MM.1S (cell line): ENCODE measurements at regions not wholly inside any gene's neighbourhood (a gene's known extent, or its start where the extent isn't known, plus 50 kb on each side); places are given as distances from the start of the nearest gene placed in this dataset.

Source experiments
- DNase-seq: peaks from one replicate; pipeline ENCODE4 v3.0.0-alpha.2; 2015
- H2AFZ ChIP-seq: fragments of 300-600 bp; sonication (generic); 2 replicates; pipeline ENCODE4 v1.6.0; 2016; ENCODE audit warnings: antibody characterized with exemption, low read length
- H3F3A ChIP-seq: fragments of 300-600 bp; sonication (generic); 2 replicates; pipeline ENCODE4 v1.6.1; 2016; ENCODE audit warnings: mild to moderate bottlenecking, antibody characterized with exemption, low read length, moderate library complexity, mixed read lengths; ENCODE audit not compliant: insufficient read depth
- H3K27ac ChIP-seq: fragments of 300-600 bp; sonication (generic); 2 replicates; pipeline ENCODE4 v1.5.1; 2016; ENCODE audit warnings: mild to moderate bottlenecking, low read length
- H3K27me3 ChIP-seq: fragments of 300-600 bp; sonication (generic); replicated peaks from 2 replicates; pipeline ENCODE4 v1.6.0; 2016; ENCODE audit warnings: low read length; ENCODE audit not compliant: insufficient read depth
- H3K36me3 ChIP-seq: fragments of 300-600 bp; sonication (generic); replicated peaks from 2 replicates; pipeline ENCODE4 v1.6.1; 2016; ENCODE audit warnings: mild to moderate bottlenecking, low read length, mixed read lengths; ENCODE audit not compliant: insufficient read depth
- H3K4me1 ChIP-seq: fragments of 300-600 bp; sonication (generic); 2 replicates; pipeline ENCODE4 v1.6.1; 2016; ENCODE audit warnings: low read length, mixed read lengths
- H3K4me2 ChIP-seq: fragments of 300-600 bp; sonication (generic); 2 replicates; pipeline ENCODE4 v1.6.0; 2016; ENCODE audit warnings: low read depth, low read length
- H3K4me3 ChIP-seq: fragments of 300-600 bp; sonication (generic); 2 replicates; pipeline ENCODE4 v1.5.1; 2016; ENCODE audit warnings: low read length, mixed read lengths
- H3K79me2 ChIP-seq: fragments of 300-600 bp; sonication (generic); 2 replicates; pipeline ENCODE4 v1.6.1; 2016; ENCODE audit warnings: mixed run types, low read length, mixed read lengths
- H3K9ac ChIP-seq: fragments of 300-600 bp; sonication (generic); 2 replicates; pipeline ENCODE4 v1.6.1; 2016; ENCODE audit warnings: low read length, mixed read lengths
- H3K9me2 ChIP-seq: fragments of 300-600 bp; sonication (generic); replicated peaks from 2 replicates; pipeline ENCODE4 v1.6.1; 2016; ENCODE audit warnings: mild to moderate bottlenecking, low read length, mixed read lengths; ENCODE audit not compliant: insufficient read depth
- H3K9me3 ChIP-seq: fragments of 300-600 bp; sonication (generic); replicated peaks from 2 replicates; pipeline ENCODE4 v1.6.1; 2016; ENCODE audit warnings: mild to moderate bottlenecking, low read length, mixed read lengths; ENCODE audit not compliant: insufficient read depth
- H4K20me1 ChIP-seq: fragments of 300-600 bp; sonication (generic); 2 replicates; pipeline ENCODE4 v1.6.1; 2016; ENCODE audit warnings: mild to moderate bottlenecking, low read length, moderate library complexity, mixed read lengths; ENCODE audit not compliant: insufficient read depth
- EZH2 ChIP-seq: fragments of 300-600 bp; sonication (generic); optimal IDR thresholded peaks from 2 replicates; pipeline ENCODE3; 2017; ENCODE audit warnings: low read depth, mild to moderate bottlenecking, antibody characterized with exemption, low read length, mixed read lengths
- EZH2phosphoT487 ChIP-seq: fragments of 300-600 bp; sonication (generic); IDR thresholded peaks from 2 replicates; pipeline ENCODE4 v1.6.1; 2018; ENCODE audit warnings: antibody characterized with exemption, low read length
- TF ChIP-seq, protein P1 (sequence below): fragments of 300-600 bp; sonication (generic); IDR thresholded peaks from 2 replicates; pipeline ENCODE4 v1.5.1; 2016; ENCODE audit warnings: antibody characterized with exemption, low read length, mixed read lengths

GRCh38 chr12:86727160-86727559 is 471.0 kb upstream of the MGAT4C start:
- Histone ChIP-seq H3K27me3 (no peaks in the 10 kb centered on the region), H3K79me2 (no peaks in the 10 kb centered on the region), H3K9ac (no peak overlapping the region), H2AFZ (no peak overlapping the region), H3K9me3 (no peaks in the 10 kb centered on the region), H3K36me3 (no peaks in the 10 kb centered on the region), H3K4me1 (no peaks in the 10 kb centered on the region), H3K4me2 (no peak overlapping the region), H3K4me3 (no peak overlapping the region), H3K9me2 (no peaks in the 10 kb centered on the region), H3F3A (no peaks in the 10 kb centered on the region), H4K20me1 (no peaks in the 10 kb centered on the region), H3K27ac (no peak overlapping the region)
- TF ChIP-seq EZH2: no peak
- TF ChIP-seq, protein P1, sequence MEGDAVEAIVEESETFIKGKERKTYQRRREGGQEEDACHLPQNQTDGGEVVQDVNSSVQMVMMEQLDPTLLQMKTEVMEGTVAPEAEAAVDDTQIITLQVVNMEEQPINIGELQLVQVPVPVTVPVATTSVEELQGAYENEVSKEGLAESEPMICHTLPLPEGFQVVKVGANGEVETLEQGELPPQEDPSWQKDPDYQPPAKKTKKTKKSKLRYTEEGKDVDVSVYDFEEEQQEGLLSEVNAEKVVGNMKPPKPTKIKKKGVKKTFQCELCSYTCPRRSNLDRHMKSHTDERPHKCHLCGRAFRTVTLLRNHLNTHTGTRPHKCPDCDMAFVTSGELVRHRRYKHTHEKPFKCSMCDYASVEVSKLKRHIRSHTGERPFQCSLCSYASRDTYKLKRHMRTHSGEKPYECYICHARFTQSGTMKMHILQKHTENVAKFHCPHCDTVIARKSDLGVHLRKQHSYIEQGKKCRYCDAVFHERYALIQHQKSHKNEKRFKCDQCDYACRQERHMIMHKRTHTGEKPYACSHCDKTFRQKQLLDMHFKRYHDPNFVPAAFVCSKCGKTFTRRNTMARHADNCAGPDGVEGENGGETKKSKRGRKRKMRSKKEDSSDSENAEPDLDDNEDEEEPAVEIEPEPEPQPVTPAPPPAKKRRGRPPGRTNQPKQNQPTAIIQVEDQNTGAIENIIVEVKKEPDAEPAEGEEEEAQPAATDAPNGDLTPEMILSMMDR: no peak
- no peak for TF ChIP-seq EZH2phosphoT487
- no peak for DNase-seq

GRCh38 chr12:86724716-86725115 is 468.5 kb upstream of the MGAT4C start:
- DNase-seq: no peak
- TF ChIP-seq, protein P1: no peak
- TF ChIP-seq EZH2: no peak
- no peak for TF ChIP-seq EZH2phosphoT487
- no peaks in the 10 kb centered on the region for H3K9me2 ChIP-seq
- no peak overlapping the region for H2AFZ ChIP-seq
- no peak overlapping the region for H3K4me3 ChIP-seq
- H3K27me3 ChIP-seq: no peaks in the 10 kb centered on the region
- H3K36me3 ChIP-seq: no peaks in the 10 kb centered on the region
- H3K9ac ChIP-seq: no peak overlapping the region
- H3K4me1 ChIP-seq: no peaks in the 10 kb centered on the region
- H3F3A ChIP-seq: no peaks in the 10 kb centered on the region
- H3K27ac ChIP-seq: no peak overlapping the region
- no peaks in the 10 kb centered on the region for H3K9me3 ChIP-seq
- H3K79me2 ChIP-seq: no peaks in the 10 kb centered on the region
- H4K20me1 ChIP-seq: no peaks in the 10 kb centered on the region
- no peak overlapping the region for H3K4me2 ChIP-seq

GRCh38 chr12:86723326-86723725 is 467.1 kb upstream of the MGAT4C start:
- H3K36me3 ChIP-seq: no peaks in the 10 kb centered on the region
- H3F3A ChIP-seq: no peaks in the 10 kb centered on the region
- no peaks in the 10 kb centered on the region for H4K20me1 ChIP-seq
- no peaks in the 10 kb centered on the region for H3K4me1 ChIP-seq
- H3K27me3 ChIP-seq: no peaks in the 10 kb centered on the region
- no peak overlapping the region for H3K4me2 ChIP-seq
- TF ChIP-seq EZH2phosphoT487: no peak
- TF ChIP-seq, protein P1: no peak
- no peak for TF ChIP-seq EZH2
- no peaks in the 10 kb centered on the region for H3K9me3 ChIP-seq
- H3K79me2 ChIP-seq: no peaks in the 10 kb centered on the region
- no peaks in the 10 kb centered on the region for H3K9me2 ChIP-seq
- no peak overlapping the region for H2AFZ ChIP-seq
- no peak overlapping the region for H3K27ac ChIP-seq
- H3K9ac ChIP-seq: no peak overlapping the region
- no peak for DNase-seq
- H3K4me3 ChIP-seq: no peak overlapping the region
